Erythroblast (primary cell): ENCODE measurements at regions not wholly inside any gene's neighbourhood (a gene's known extent, or its start where the extent isn't known, plus 50 kb on each side); places are given as distances from the start of the nearest gene placed in this dataset.

Experiments
- GATA1 ChIP-seq: IDR thresholded peaks from 2 replicates; pipeline ENCODE4 v1.6.1; 2011; ENCODE audit warnings: low read depth, mild to moderate bottlenecking, control low read depth, low read length, moderate library complexity
- POLR2A ChIP-seq: IDR thresholded peaks from 2 replicates; pipeline ENCODE4 v1.6.1; 2011; ENCODE audit warnings: mild to moderate bottlenecking, low read length

GRCh38 chr3:23675010-23675409 is 130.7 kb upstream of the UBE2E1 start:
- TF ChIP-seq POLR2A (no peak), GATA1 (no peak)
